ENCODE measurements at regions not wholly inside any gene's neighbourhood (a gene's known extent, or its start where the extent isn't known, plus 50 kb on each side); places are given as distances from the start of the nearest gene placed in this dataset.

GRCh38 chr6:81643156-81643555, 109.3 kb downstream of the TENT5A start:
- Histone ChIP-seq H3K4me1 (ENCODE audit: insufficient read depth) (no peaks in the 10 kb centered on the region), H3K36me3 (ENCODE audit: insufficient read depth) (no peaks in the 10 kb centered on the region), H3K27me3 (ENCODE audit: insufficient read depth) (no peaks in the 10 kb centered on the region), H3K9me2 (ENCODE audit: insufficient read depth) (0 out of 2 replicates have a peak, but pooled peaks cover 4% of the 10 kb centered on the region), H4K20me1 (replicated peaks; ENCODE audit: insufficient read depth) (no peaks in the 10 kb centered on the region), H3K27ac (ENCODE audit: low read depth) (no peak overlapping the region), H3K4me3 (no peak overlapping the region), H3F3A (replicated peaks; ENCODE audit: low read depth) (no peaks in the 10 kb centered on the region), H3K79me2 (replicated peaks; ENCODE audit: insufficient read depth) (no peaks in the 10 kb centered on the region), H3K4me2 (no peak overlapping the region), H2AFZ (no peak overlapping the region)
- no peak overlapping the region for H3K4me3 Mint-ChIP-seq
- H3K4me1 Mint-ChIP-seq, result no peaks in the 10 kb centered on the region
- H3K27ac Mint-ChIP-seq, result no peak overlapping the region
- peaks cover 2% of the 10 kb centered on the region; the same call in 1 of the 3 replicates for H3K9me3 Mint-ChIP-seq
- H3K27me3 Mint-ChIP-seq (ENCODE audit: insufficient read depth, low read depth, poor library complexity), result no peaks in the 10 kb centered on the region
- DNase-seq (ENCODE audit: low spot score), result no peak
- no peak for ATAC-seq
- no peaks in the 10 kb centered on the region for H3K36me3 Mint-ChIP-seq (ENCODE audit: low read depth)
- TF ChIP-seq CTCF (conservative IDR thresholded peaks at IDR 0.05; ENCODE audit: low read depth in 2 of 2) (no peak), POLR2AphosphoS5 (IDR thresholded peaks at IDR 0.05; ENCODE audit: low read depth) (no peak), ZNF331 (CRISPR knock-in tag; IDR thresholded peaks at IDR 0.05; ENCODE audit: low read depth) (no peak), CREB1 (CRISPR knock-in tag; IDR thresholded peaks at IDR 0.05; ENCODE audit: low read depth) (no peak), ZNF114 (CRISPR knock-in tag; IDR thresholded peaks at IDR 0.05) (no peak), EZH2 (IDR thresholded peaks at IDR 0.05; ENCODE audit: low read depth, unreplicated experiment) (no peak), ETS1 (IDR thresholded peaks at IDR 0.05) (no peak), EZH2phosphoT487 (IDR thresholded peaks at IDR 0.05; ENCODE audit: unreplicated experiment) (no peak), STAT1 (IDR thresholded peaks at IDR 0.05; ENCODE audit: unreplicated experiment) (no peak), JUNB (IDR thresholded peaks at IDR 0.05; ENCODE audit: unreplicated experiment) (no peak), REST (IDR thresholded peaks at IDR 0.05; ENCODE audit: unreplicated experiment) (no peak)

Measured in GM23338 (cell line).